ENCODE measurements at regions not wholly inside any gene's neighbourhood (a gene's known extent, or its start where the extent isn't known, plus 50 kb on each side); places are given as distances from the start of the nearest gene placed in this dataset.

- TF ChIP-seq, protein P1, sequence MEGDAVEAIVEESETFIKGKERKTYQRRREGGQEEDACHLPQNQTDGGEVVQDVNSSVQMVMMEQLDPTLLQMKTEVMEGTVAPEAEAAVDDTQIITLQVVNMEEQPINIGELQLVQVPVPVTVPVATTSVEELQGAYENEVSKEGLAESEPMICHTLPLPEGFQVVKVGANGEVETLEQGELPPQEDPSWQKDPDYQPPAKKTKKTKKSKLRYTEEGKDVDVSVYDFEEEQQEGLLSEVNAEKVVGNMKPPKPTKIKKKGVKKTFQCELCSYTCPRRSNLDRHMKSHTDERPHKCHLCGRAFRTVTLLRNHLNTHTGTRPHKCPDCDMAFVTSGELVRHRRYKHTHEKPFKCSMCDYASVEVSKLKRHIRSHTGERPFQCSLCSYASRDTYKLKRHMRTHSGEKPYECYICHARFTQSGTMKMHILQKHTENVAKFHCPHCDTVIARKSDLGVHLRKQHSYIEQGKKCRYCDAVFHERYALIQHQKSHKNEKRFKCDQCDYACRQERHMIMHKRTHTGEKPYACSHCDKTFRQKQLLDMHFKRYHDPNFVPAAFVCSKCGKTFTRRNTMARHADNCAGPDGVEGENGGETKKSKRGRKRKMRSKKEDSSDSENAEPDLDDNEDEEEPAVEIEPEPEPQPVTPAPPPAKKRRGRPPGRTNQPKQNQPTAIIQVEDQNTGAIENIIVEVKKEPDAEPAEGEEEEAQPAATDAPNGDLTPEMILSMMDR (IDR thresholded peaks at IDR 0.05), result no peak
- no peak for TF ChIP-seq POLR2A (IDR thresholded peaks at IDR 0.05)
Measured at GRCh38 chr13:84294576-84294975, 412.3 kb upstream of the SLITRK1 start.

Measured in esophagus squamous epithelium (tissue), 4 donors.